SK-N-SH (cell line): ENCODE measurements at regions not wholly inside any gene's neighbourhood (a gene's known extent, or its start where the extent isn't known, plus 50 kb on each side); places are given as distances from the start of the nearest gene placed in this dataset.

Experiments
- CTCF ChIA-PET: fragments of 300-600, 350-600 bp; formaldehyde crosslinking; extraction: SDS; loops from one replicate; lab custom pipeline; 2021; lab: Yijun Ruan, JAX
- POLR2A ChIA-PET: fragments of 350-600 bp; sonication (Branson Sonifier 250); formaldehyde crosslinking; extraction: SDS; loops from one replicate; lab custom pipeline; 2020; ENCODE audit warnings: antibody characterized with exemption, inconsistent platforms; lab: Yijun Ruan, JAX
- DNase-seq: peaks from one replicate; pipeline ENCODE4 v3.0.0; 2012
- H2AFZ ChIP-seq: fragments of 200-600 bp; sonication (generic); 2 replicates; pipeline ENCODE4 v1.8.1; 2016; ENCODE audit warnings: antibody characterized with exemption, mild to moderate bottlenecking, low read depth
- H3F3A ChIP-seq: fragments of 200-600 bp; sonication (generic); replicated peaks from 2 replicates; pipeline ENCODE3; 2016; ENCODE audit warnings: antibody characterized with exemption, mild to moderate bottlenecking; ENCODE audit not compliant: insufficient read depth
- H3K27ac ChIP-seq, 2 experiments: fragments of 200-500 bp in 1 of 2; fragments of 200-600 bp in 1 of 2; sonication (Bioruptor generic) in 1 of 2; sonication (generic), shearing (Covaris generic) in 1 of 2; 2 replicates each; pipeline versions ENCODE4 v1.5.1 to v1.6.1; 2014 to 2016; ENCODE audit warnings: low read depth in 2 of 2, inconsistent platforms in 1 of 2, low read length in 1 of 2, mild to moderate bottlenecking in 1 of 2, mixed read lengths in 1 of 2
- H3K27me3 ChIP-seq: fragments of 200-600 bp; sonication (generic), shearing (Covaris generic); 2 replicates; pipeline ENCODE4 v1.6.1; 2016; ENCODE audit warnings: mixed run types; ENCODE audit not compliant: insufficient read depth
- H3K36me3 ChIP-seq, 2 experiments: fragments of 200-500 bp in 1 of 2; fragments of 200-600 bp in 1 of 2; sonication (Bioruptor generic) in 1 of 2; sonication (generic) in 1 of 2; replicated peaks in 1 of 2; 2 replicates each; pipeline versions ENCODE3 to v1.5.1; 2014 to 2016; ENCODE audit warnings: low read length in 1 of 2, mild to moderate bottlenecking in 1 of 2; ENCODE audit not compliant: insufficient read depth in 2 of 2, control insufficient read depth in 1 of 2
- H3K4me1 ChIP-seq, 2 experiments: fragments of 200-500 bp in 1 of 2; fragments of 200-600 bp in 1 of 2; sonication (Bioruptor generic) in 1 of 2; sonication (generic), shearing (Covaris generic) in 1 of 2; 2 replicates each; pipeline versions ENCODE4 v1.5.1 to v1.6.1; 2014 to 2016; ENCODE audit warnings: low read depth in 1 of 2, low read length in 1 of 2, mixed run types in 1 of 2; ENCODE audit not compliant: insufficient read depth in 2 of 2, control insufficient read depth in 1 of 2
- H3K4me2 ChIP-seq: fragments of 200-600 bp; sonication (generic), shearing (Covaris generic); 2 replicates; pipeline ENCODE4 v1.6.1; 2017; ENCODE audit warnings: mixed run types
- H3K4me3 ChIP-seq, 2 experiments: fragments of 200-500 bp in 1 of 2; fragments of 200-600 bp in 1 of 2; sonication (Bioruptor generic) in 1 of 2; sonication (generic), shearing (Covaris generic) in 1 of 2; 2 replicates each; pipeline versions ENCODE4 v1.5.1 to v1.8.1; 2014 to 2016; ENCODE audit warnings: low read depth in 2 of 2, inconsistent platforms in 1 of 2, low read length in 1 of 2, mild to moderate bottlenecking in 1 of 2, mixed read lengths in 1 of 2, moderate library complexity in 1 of 2
- H3K79me2 ChIP-seq: fragments of 200-600 bp; sonication (generic); 2 replicates; pipeline ENCODE4 v1.8.1; 2017; ENCODE audit warnings: mild to moderate bottlenecking; ENCODE audit not compliant: insufficient read depth
- H3K9ac ChIP-seq: fragments of 200-600 bp; sonication (generic); 2 replicates; pipeline ENCODE4 v1.6.1; 2017; ENCODE audit warnings: mixed run types
- H3K9me2 ChIP-seq: fragments of 200-600 bp; sonication (generic); 2 replicates; pipeline ENCODE4 v1.6.1; 2017; ENCODE audit warnings: mixed run types
- H3K9me3 ChIP-seq: fragments of 200-600 bp; sonication (generic); 2 replicates; pipeline ENCODE4 v1.6.1; 2017; ENCODE audit warnings: mixed run types, mild to moderate bottlenecking, moderate library complexity
- H4K20me1 ChIP-seq: fragments of 200-600 bp; sonication (generic); 2 replicates; pipeline ENCODE4 v1.6.1; 2017; ENCODE audit warnings: mild to moderate bottlenecking, mixed run types; ENCODE audit not compliant: insufficient read depth
- EZH2phosphoT487 ChIP-seq: fragments of 200-600 bp; sonication (generic); IDR thresholded peaks from 2 replicates; pipeline ENCODE4 v1.6.1; 2017; ENCODE audit warnings: low read depth, mixed run types, mild to moderate bottlenecking, antibody characterized with exemption, moderate library complexity, borderline replicate concordance
- FOXJ3 ChIP-seq: sonication (generic); formaldehyde crosslinking; IDR thresholded peaks from 2 replicates; pipeline ENCODE4 v1.5.1; 2020; ENCODE audit warnings: mild to moderate bottlenecking, missing genetic modification reagents
- FOXM1 ChIP-seq: IDR thresholded peaks from 2 replicates; pipeline ENCODE4 v1.4.0; 2012; ENCODE audit warnings: low read depth, mild to moderate bottlenecking
- IRF3 ChIP-seq: fragments of 150-350 bp; IDR thresholded peaks from 2 replicates; pipeline ENCODE4 v1.6.1; 2016; ENCODE audit warnings: mild to moderate bottlenecking, low read depth, low read length
- JUND ChIP-seq: IDR thresholded peaks from 2 replicates; pipeline ENCODE4 v1.4.0; 2012
- MEF2A ChIP-seq: IDR thresholded peaks from 2 replicates; pipeline ENCODE4 v1.4.0; 2012; ENCODE audit warnings: low read depth, borderline replicate concordance
- NRF1 ChIP-seq: IDR thresholded peaks from 2 replicates; pipeline ENCODE4 v1.6.1; 2012; ENCODE audit warnings: low read depth, mild to moderate bottlenecking, low read length
- PBX3 ChIP-seq: IDR thresholded peaks from 2 replicates; pipeline ENCODE4; 2012
- RAD21 ChIP-seq: IDR thresholded peaks from 2 replicates; pipeline ENCODE4 v1.6.1; 2012; ENCODE audit warnings: mild to moderate bottlenecking, low read length
- REST ChIP-seq: IDR thresholded peaks from 2 replicates; pipeline ENCODE4 v1.6.1; 2012; ENCODE audit warnings: mild to moderate bottlenecking, low read depth, low read length, moderate library complexity
- SIN3A ChIP-seq: IDR thresholded peaks from 2 replicates; pipeline ENCODE4 v1.6.1; 2012; ENCODE audit warnings: low read depth, mild to moderate bottlenecking, low read length, moderate library complexity, borderline replicate concordance
- TCF12 ChIP-seq: IDR thresholded peaks from 2 replicates; pipeline ENCODE4 v1.4.0; 2012
- TEAD4 ChIP-seq: IDR thresholded peaks from 2 replicates; pipeline ENCODE4 v1.4.0; 2012; ENCODE audit warnings: mild to moderate bottlenecking, borderline replicate concordance; ENCODE audit not compliant: insufficient read depth
- USF1 ChIP-seq: IDR thresholded peaks from 2 replicates; pipeline ENCODE4 v1.4.0; 2012; ENCODE audit warnings: low read depth, borderline replicate concordance
- ZBTB33 ChIP-seq: IDR thresholded peaks from 2 replicates; pipeline ENCODE4 v1.4.0; 2012; ENCODE audit warnings: low read depth, borderline replicate concordance
- WGBS: methylation state at CpG from one replicate; pipeline ENCODE4 v1.1.6; 2017; ENCODE audit warnings: low lambda C conversion rate; 5-methylcytosine and 5-hydroxymethylcytosine counted together

- TF ChIP-seq REST (no peak), USF1 (no peak), MEF2A (no peak), TCF12 (no peak), TEAD4 (no peak), RAD21 (no peak), PBX3 (no peak)
- TF ChIP-seq, all 33 proteins: peak for 0
Measured at GRCh38 chr16:86337138-86337537, 173.2 kb upstream of the FOXF1 start (continued).

- Histone ChIP-seq H3K9ac (no peak overlapping the region), H3F3A (peaks cover 6% of the 10 kb centered on the region), H2AFZ (no peak overlapping the region), H3K79me2 (no peaks in the 10 kb centered on the region), H3K27ac (no peak overlapping the region), H4K20me1 (no peaks in the 10 kb centered on the region), H3K4me3 (no peak overlapping the region), H3K4me1 (no peaks in the 10 kb centered on the region), H3K27me3 (peaks cover 24% of the 10 kb centered on the region), H3K36me3 (no peaks in the 10 kb centered on the region), H3K9me3 (no peaks in the 10 kb centered on the region), H3K4me2 (no peak overlapping the region), H3K9me2 (no peaks in the 10 kb centered on the region)
- 23% methylated on average over 4 of the region's 17 CpGs for WGBS
- TF ChIP-seq REST: no peak
- TF ChIP-seq IRF3: no peak
- no peak for TF ChIP-seq SIN3A
- no peak for TF ChIP-seq EZH2phosphoT487
- TF ChIP-seq FOXM1: no peak
- no peak for TF ChIP-seq ZBTB33
- no peak for TF ChIP-seq NRF1
- TF ChIP-seq FOXJ3 (CRISPR knock-in tag): no peak
- TF ChIP-seq PBX3: no peak
- no peak for TF ChIP-seq TCF12
- no peak for TF ChIP-seq JUND
- ChIA-PET CTCF (no interaction called here), POLR2A (no interaction called here)
- DNase-seq: no peak
Measured at GRCh38 chr16:86337581-86338402, 172.5 kb upstream of the FOXF1 start.
